Naive thymus-derived CD4-positive, alpha-beta T cell (primary cell): ENCODE measurements at regions not wholly inside any gene's neighbourhood (a gene's known extent, or its start where the extent isn't known, plus 50 kb on each side); places are given as distances from the start of the nearest gene placed in this dataset.

Experiments used
- ATAC-seq: fragments of 150-1000 bp; cut with Tn5 transposase; 2 replicates; pipeline ENCODE4 v1.10.0; 2021; ENCODE audit warnings: mild to moderate bottlenecking, moderate library complexity
- CTCF ChIA-PET: fragments of 350-600 bp; sonication (Branson Sonifier 250); formaldehyde crosslinking; loops from one replicate; lab custom pipeline; 2021; ENCODE audit warnings: antibody characterized with exemption; lab: Charles Lee
- POLR2A ChIA-PET: fragments of 350-600 bp; sonication (Branson Sonifier 250); formaldehyde crosslinking; loops from one replicate; lab custom pipeline; 2021; ENCODE audit warnings: antibody characterized with exemption, inconsistent platforms; lab: Charles Lee
- DNase-seq, 9 donors: peaks; one replicate each; pipeline versions ENCODE4 v3.0.0 to v3.0.0-alpha.2; 2020 to 2022; ENCODE audit warnings: mixed read lengths in 1 of 9
- H3K27ac ChIP-seq: one replicate; pipeline ENCODE4 v1.7.0; 2013; ENCODE audit warnings: mild to moderate bottlenecking, low read depth, low read length, moderate library complexity
- H3K27me3 ChIP-seq, 2 donors: one replicate each; pipeline ENCODE4 v1.7.0; 2013; ENCODE audit warnings: low read length in 2 of 2, mild to moderate bottlenecking in 2 of 2, moderate library complexity in 2 of 2; ENCODE audit not compliant: control insufficient read depth in 2 of 2, insufficient read depth in 2 of 2
- H3K36me3 ChIP-seq, 3 experiments: 1 replicate in 2 of 3; 2 replicates in 1 of 3; pipeline ENCODE4 v1.7.0; 2013; ENCODE audit warnings: low read length in 3 of 3, mild to moderate bottlenecking in 3 of 3, moderate library complexity in 1 of 3; ENCODE audit not compliant: insufficient read depth in 3 of 3, control insufficient read depth in 2 of 3
- H3K4me1 ChIP-seq, 2 donors: one replicate each; pipeline ENCODE4 v1.7.0; 2013; ENCODE audit warnings: low read length in 2 of 2, mild to moderate bottlenecking in 2 of 2, moderate library complexity in 1 of 2; ENCODE audit not compliant: control insufficient read depth in 2 of 2, insufficient read depth in 2 of 2
- H3K4me3 ChIP-seq: 2 replicates; pipeline ENCODE4 v1.7.0; 2013; ENCODE audit warnings: mild to moderate bottlenecking, low read length
- H3K9me3 ChIP-seq, 3 experiments: 1 replicate in 2 of 3; 2 replicates in 1 of 3; pipeline ENCODE4 v1.7.0; 2013; ENCODE audit warnings: low read length in 3 of 3; ENCODE audit not compliant: control insufficient read depth in 2 of 3
- H3K27ac Mint-ChIP-seq, 9 donors: one replicate each; pipeline ENCODE4 v1.8.0; 2020 to 2022; ENCODE audit warnings: mixed read lengths in 9 of 9, mild to moderate bottlenecking in 8 of 9, moderate library complexity in 5 of 9, inconsistent platforms in 2 of 9
- H3K27me3 Mint-ChIP-seq, 5 donors: one replicate each; pipeline ENCODE4 v1.8.0; 2021 to 2022; ENCODE audit warnings: mixed read lengths in 5 of 5, mild to moderate bottlenecking in 1 of 5
- H3K36me3 Mint-ChIP-seq, 5 donors: one replicate each; pipeline ENCODE4 v1.8.0; 2020 to 2022; ENCODE audit warnings: mixed read lengths in 5 of 5, mild to moderate bottlenecking in 3 of 5, inconsistent platforms in 1 of 5
- H3K4me1 Mint-ChIP-seq, 7 donors: one replicate each; pipeline ENCODE4 v1.8.0; 2020 to 2022; ENCODE audit warnings: mixed read lengths in 7 of 7, mild to moderate bottlenecking in 3 of 7, inconsistent platforms in 1 of 7
- H3K4me3 Mint-ChIP-seq, 10 donors: one replicate each; pipeline ENCODE4 v1.8.0; 2020 to 2022; ENCODE audit warnings: mild to moderate bottlenecking in 10 of 10, mixed read lengths in 10 of 10, moderate library complexity in 6 of 10, inconsistent platforms in 2 of 10
- H3K9me3 Mint-ChIP-seq, 11 donors: one replicate each; pipeline ENCODE4 v1.8.0; 2020 to 2022; ENCODE audit warnings: mixed read lengths in 11 of 11, mild to moderate bottlenecking in 4 of 11, inconsistent platforms in 1 of 11, moderate library complexity in 1 of 11
- intact Hi-C, 2 donors: fragments of 100-400 bp; cut with micrococcal nuclease; formaldehyde crosslinking; loops; one replicate each; pipeline ENCODE4 v1.15.1; 2023

- H3K4me3 ChIP-seq = no peak overlapping the region
- H3K9me3 ChIP-seq = no peaks in the 10 kb centered on the region
- no peak overlapping the region for H3K27ac Mint-ChIP-seq
- ATAC-seq = no peak
- H3K4me3 Mint-ChIP-seq = no peak overlapping the region
- H3K9me3 Mint-ChIP-seq = peaks cover 5 to 46% (median 14%) of the 10 kb centered on the region in 11 donors
- CTCF ChIA-PET = no interaction called here
- POLR2A ChIA-PET = no interaction called here
- no peak overlapping the region for H3K27ac ChIP-seq
- H3K27me3 ChIP-seq = no peaks in the 10 kb centered on the region
- no peaks in the 10 kb centered on the region for H3K27me3 Mint-ChIP-seq
- no peaks in the 10 kb centered on the region for H3K4me1 ChIP-seq
- H3K36me3 ChIP-seq = no peaks in the 10 kb centered on the region
- DNase-seq = no peak
- no peaks in the 10 kb centered on the region for H3K36me3 Mint-ChIP-seq
- intact Hi-C loops = no loop called here
- H3K4me1 Mint-ChIP-seq = no peaks in the 10 kb centered on the region
These were observed 291.2 kb downstream of the CDH11 start for GRCh38 chr16:64830653-64831052.

DNA sequence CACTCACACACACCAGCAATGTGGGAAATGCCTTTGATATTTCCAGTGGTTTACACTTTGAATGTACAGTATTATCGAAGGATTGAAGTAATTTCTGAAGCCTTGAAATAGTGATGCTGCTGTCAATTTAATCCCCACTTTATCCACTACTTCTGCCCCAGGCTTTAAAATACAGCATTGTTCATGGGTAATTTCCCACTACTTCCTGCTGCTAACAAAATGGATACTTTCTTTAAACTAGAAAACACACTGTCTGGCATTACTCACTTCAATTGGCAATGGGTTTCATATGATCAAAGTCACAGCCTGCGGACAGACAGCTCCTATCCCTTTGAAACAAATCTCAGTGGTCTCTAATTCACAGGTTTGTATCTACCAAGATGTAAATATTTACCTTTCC, 292.2 kb downstream of the CDH11 start:
- no peak overlapping the region for H3K4me3 ChIP-seq
- peaks cover 0 to 5% (median 0%) of the 10 kb centered on the region in 3 experiments for H3K9me3 ChIP-seq
- no peaks in the 10 kb centered on the region for H3K36me3 ChIP-seq
- DNase-seq = no peak
- H3K36me3 Mint-ChIP-seq = no peaks in the 10 kb centered on the region
- intact Hi-C loops = no loop called here
- H3K9me3 Mint-ChIP-seq = peaks cover 6 to 46% (median 13%) of the 10 kb centered on the region in 11 donors
- POLR2A ChIA-PET = no interaction called here
- no peak overlapping the region for H3K4me3 Mint-ChIP-seq
- no peak for ATAC-seq
- no peaks in the 10 kb centered on the region for H3K27me3 ChIP-seq
- H3K4me1 Mint-ChIP-seq = no peaks in the 10 kb centered on the region
- H3K27ac Mint-ChIP-seq = no peak overlapping the region
- no peaks in the 10 kb centered on the region for H3K4me1 ChIP-seq
- no peaks in the 10 kb centered on the region for H3K27me3 Mint-ChIP-seq
- CTCF ChIA-PET = no interaction called here
- H3K27ac ChIP-seq = no peak overlapping the region

- intact Hi-C loops = no loop called here
- no peaks in the 10 kb centered on the region for H3K4me1 Mint-ChIP-seq
These were observed 295.5 kb downstream of the CDH11 start for GRCh38 chr16:64826374-64826773.

DNA sequence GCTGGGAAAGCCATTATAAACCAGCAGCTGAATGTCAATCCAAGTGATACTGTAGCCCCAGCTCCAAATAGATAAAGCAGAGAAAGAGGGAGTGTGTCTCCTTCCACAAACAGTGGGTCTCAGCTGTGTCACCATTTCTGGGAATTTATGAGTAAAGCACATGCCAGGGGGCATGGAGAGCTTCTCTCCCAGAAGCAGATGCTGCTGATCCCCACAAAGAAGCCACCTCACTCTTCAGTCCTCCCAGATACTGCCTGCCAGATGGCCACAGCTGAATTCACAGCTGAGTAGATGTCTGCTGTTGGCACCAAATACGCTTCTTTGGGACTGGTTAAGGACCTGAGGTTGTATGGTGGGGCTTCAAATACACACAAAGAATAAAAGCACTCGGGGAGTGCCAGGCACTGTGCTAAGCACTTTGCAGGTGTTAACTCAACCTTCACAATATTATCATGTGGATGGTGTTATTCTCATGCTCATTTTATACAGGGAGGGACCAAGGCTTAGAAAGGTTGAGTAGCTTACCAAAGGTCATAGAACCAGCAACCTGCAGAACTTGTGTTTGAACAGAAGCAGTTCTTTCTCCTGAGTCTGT, 298.3 kb downstream of the CDH11 start:
- H3K36me3 ChIP-seq = no peaks in the 10 kb centered on the region
- intact Hi-C loops = no loop called here
- ATAC-seq = no peak
- POLR2A ChIA-PET = no interaction called here
- peaks cover 0 to 5% (median 0%) of the 10 kb centered on the region in 5 donors for H3K36me3 Mint-ChIP-seq
- H3K27ac ChIP-seq = no peak overlapping the region
- no peak overlapping the region for H3K4me3 Mint-ChIP-seq
- peaks cover 4 to 10% (median 7%) of the 10 kb centered on the region in 3 experiments for H3K9me3 ChIP-seq
- DNase-seq = no peak
- CTCF ChIA-PET = no interaction called here
- no peak overlapping the region for H3K4me3 ChIP-seq
- no peaks in the 10 kb centered on the region for H3K27me3 ChIP-seq
- H3K9me3 Mint-ChIP-seq = peaks cover 7 to 43% (median 23%) of the 10 kb centered on the region in 11 donors
- no peaks in the 10 kb centered on the region for H3K4me1 Mint-ChIP-seq
- peak overlapping the region in 1 of 9 donors; percentile 36 for H3K27ac Mint-ChIP-seq
- H3K4me1 ChIP-seq = no peaks in the 10 kb centered on the region
- no peaks in the 10 kb centered on the region for H3K27me3 Mint-ChIP-seq

More at GRCh38 chr16:64826374-64826773, 295.5 kb downstream of the CDH11 start:
- Mint-ChIP-seq H3K9me3 (peaks cover 5 to 43% (median 24%) of the 10 kb centered on the region in 11 donors), H3K36me3 (peaks cover 0 to 5% (median 0%) of the 10 kb centered on the region in 5 donors), H3K27me3 (no peaks in the 10 kb centered on the region), H3K27ac (no peak overlapping the region), H3K4me3 (no peak overlapping the region)
- Histone ChIP-seq H3K4me1 (no peaks in the 10 kb centered on the region), H3K27ac (no peak overlapping the region), H3K27me3 (no peaks in the 10 kb centered on the region), H3K36me3 (no peaks in the 10 kb centered on the region), H3K4me3 (no peak overlapping the region), H3K9me3 (peaks cover 4 to 10% (median 7%) of the 10 kb centered on the region in 3 experiments)
- DNase-seq = no peak
- POLR2A ChIA-PET = no interaction called here
- ATAC-seq = no peak
- CTCF ChIA-PET = no interaction called here

DNA sequence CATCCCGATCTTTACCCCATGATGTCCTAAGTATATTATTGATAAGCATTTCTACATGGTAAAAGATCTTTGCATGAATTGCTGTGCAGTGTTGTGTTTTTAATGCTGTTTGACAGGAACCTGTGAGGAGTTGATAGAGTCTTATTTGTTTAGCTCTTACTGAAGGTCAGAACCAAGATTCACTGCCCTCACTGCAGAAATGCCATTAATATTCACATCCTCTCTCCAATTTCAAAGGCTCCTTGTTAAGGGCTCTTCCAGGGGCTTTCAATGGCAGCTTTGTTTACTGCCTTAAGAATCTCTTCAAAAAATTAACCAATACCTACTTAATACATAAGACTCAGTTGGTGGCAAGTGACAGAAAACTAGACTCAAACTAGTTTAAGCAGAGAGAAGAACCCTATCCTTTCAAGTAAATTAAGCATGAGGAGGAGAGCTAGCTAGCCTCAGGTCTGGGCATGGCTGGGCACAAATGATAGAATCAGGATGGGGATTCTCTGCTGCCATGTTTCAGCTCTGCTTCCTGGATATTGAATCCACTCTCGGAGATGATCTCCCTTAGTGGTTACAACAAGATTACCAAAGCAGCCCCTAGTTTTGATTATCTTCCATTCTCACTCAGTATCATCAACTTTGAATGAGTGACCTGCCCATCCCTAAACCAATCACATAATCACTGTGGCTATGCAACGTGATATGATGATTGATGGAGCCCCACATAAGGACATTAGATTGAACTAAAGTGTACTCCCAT, 311.8 kb downstream of the CDH11 start:
- ATAC-seq (no peak), DNase-seq (no peak)
- Histone ChIP-seq H3K4me1 (no peaks in the 10 kb centered on the region), H3K27me3 (no peaks in the 10 kb centered on the region), H3K36me3 (no peaks in the 10 kb centered on the region), H3K4me3 (no peak overlapping the region), H3K9me3 (no peaks in the 10 kb centered on the region), H3K27ac (no peak overlapping the region)
- H3K36me3 Mint-ChIP-seq = peaks cover 0 to 3% (median 0%) of the 10 kb centered on the region in 5 donors
- H3K4me1 Mint-ChIP-seq = no peaks in the 10 kb centered on the region
- intact Hi-C loops = no loop called here
- H3K4me3 Mint-ChIP-seq = no peak overlapping the region
- no peak overlapping the region for H3K27ac Mint-ChIP-seq
- peaks cover 4 to 35% (median 8%) of the 10 kb centered on the region in 11 donors for H3K9me3 Mint-ChIP-seq
- ChIA-PET POLR2A (no interaction called here), CTCF (no interaction called here)
- H3K27me3 Mint-ChIP-seq = no peaks in the 10 kb centered on the region

- H3K4me3 Mint-ChIP-seq = no peak overlapping the region
- ChIA-PET POLR2A (no interaction called here), CTCF (no interaction called here)
- no peaks in the 10 kb centered on the region for H3K27me3 ChIP-seq
- no peaks in the 10 kb centered on the region for H3K9me3 ChIP-seq
- no peak overlapping the region for H3K27ac ChIP-seq
- peaks cover 2 to 29% (median 10%) of the 10 kb centered on the region in 11 donors for H3K9me3 Mint-ChIP-seq
- no peak overlapping the region for H3K27ac Mint-ChIP-seq
- H3K36me3 ChIP-seq = no peaks in the 10 kb centered on the region
- intact Hi-C loops = no loop called here
- ATAC-seq (no peak), DNase-seq (no peak)
- peaks cover 0 to 3% (median 0%) of the 10 kb centered on the region in 5 donors for H3K36me3 Mint-ChIP-seq
- no peaks in the 10 kb centered on the region for H3K27me3 Mint-ChIP-seq
- H3K4me1 ChIP-seq = no peaks in the 10 kb centered on the region
- H3K4me1 Mint-ChIP-seq = no peaks in the 10 kb centered on the region
- no peak overlapping the region for H3K4me3 ChIP-seq
These were observed 313.4 kb downstream of the CDH11 start for GRCh38 chr16:64808474-64808873.

- no peak for DNase-seq
- CTCF ChIA-PET = no interaction called here
- H3K27ac Mint-ChIP-seq = no peak overlapping the region
These were observed 330.1 kb downstream of the CDH11 start for GRCh38 chr16:64791756-64792155.

More at GRCh38 chr16:64791756-64792155, 330.1 kb downstream of the CDH11 start:
- ATAC-seq = no peak
- peaks cover 0 to 29% (median 12%) of the 10 kb centered on the region in 11 donors for H3K9me3 Mint-ChIP-seq
- H3K4me1 Mint-ChIP-seq = no peaks in the 10 kb centered on the region
- no peak overlapping the region for H3K4me3 Mint-ChIP-seq
- POLR2A ChIA-PET = no interaction called here
- H3K27me3 Mint-ChIP-seq = no peaks in the 10 kb centered on the region
- Histone ChIP-seq H3K36me3 (no peaks in the 10 kb centered on the region), H3K9me3 (no peaks in the 10 kb centered on the region), H3K4me3 (no peak overlapping the region), H3K27ac (no peak overlapping the region), H3K27me3 (no peaks in the 10 kb centered on the region), H3K4me1 (no peaks in the 10 kb centered on the region)
- intact Hi-C loops = no loop called here
- no peaks in the 10 kb centered on the region for H3K36me3 Mint-ChIP-seq
